GM18508 (cell line): ENCODE measurements at regions not wholly inside any gene's neighbourhood (a gene's known extent, or its start where the extent isn't known, plus 50 kb on each side); places are given as distances from the start of the nearest gene placed in this dataset.
"Not testable (repeated sequence)": the region's sequence is repeated elsewhere in the genome, so short reads cannot be mapped to it uniquely, and the experiment has no call there.

ENCODE experiments used
- ATAC-seq: cut with Tn5 transposase; IDR thresholded peaks from one replicate; pipeline ENCODE4 v1.9.1; 2021; ENCODE audit warnings: moderate number of reproducible peaks; ENCODE audit not compliant: insufficient read depth, unreplicated experiment

GRCh38 chr2:2597712-2598111 is 266.6 kb upstream of the MYT1L start:
- no peak for ATAC-seq

- no peak for ATAC-seq
Observed at GRCh38 chr2:2591542-2591940, 260.5 kb upstream of the MYT1L start.

- ATAC-seq = no peak
Observed at GRCh38 chr2:2590841-2591541, 259.9 kb upstream of the MYT1L start.

- no peak for ATAC-seq
Observed at GRCh38 chr2:2590141-2590540, 259.1 kb upstream of the MYT1L start.

GRCh38 chr2:2588777-2589176 is 257.7 kb upstream of the MYT1L start:
- ATAC-seq = no peak

- no peak for ATAC-seq
Observed at GRCh38 chr2:2587354-2587753, 256.3 kb upstream of the MYT1L start.

- no peak for ATAC-seq
Observed at GRCh38 chr2:2586931-2587330, 255.9 kb upstream of the MYT1L start.

- ATAC-seq = no peak
Observed at GRCh38 chr2:2586068-2586776, 255.1 kb upstream of the MYT1L start.

GRCh38 chr2:2582998-2583545 is 252.0 kb upstream of the MYT1L start:
- ATAC-seq = no peak

- ATAC-seq = no peak
Observed at GRCh38 chr2:2581331-2582159, 250.5 kb upstream of the MYT1L start.

- ATAC-seq = not testable (repeated sequence)
Observed at GRCh38 chr2:2580841-2581240, 249.8 kb upstream of the MYT1L start.

- ATAC-seq = no peak
Observed at GRCh38 chr2:2580341-2580740, 249.3 kb upstream of the MYT1L start.

- no peak for ATAC-seq
Observed at GRCh38 chr2:2579814-2580213, 248.7 kb upstream of the MYT1L start.

- ATAC-seq = no peak
Observed at GRCh38 chr2:2577407-2577831, 246.3 kb upstream of the MYT1L start.

- ATAC-seq = no peak
Observed at GRCh38 chr2:2575870-2576386, 244.9 kb upstream of the MYT1L start.

- no peak for ATAC-seq
Observed at GRCh38 chr2:2575181-2575577, 244.1 kb upstream of the MYT1L start.

GRCh38 chr2:2574401-2575180 is 243.5 kb upstream of the MYT1L start:
- ATAC-seq = no peak

GRCh38 chr2:2573658-2574293 is 242.7 kb upstream of the MYT1L start:
- ATAC-seq = no peak

- ATAC-seq = no peak
Observed at GRCh38 chr2:2573205-2573604, 242.1 kb upstream of the MYT1L start.
